Spleen (tissue), 7 donors: ENCODE measurements at regions not wholly inside any gene's neighbourhood (a gene's known extent, or its start where the extent isn't known, plus 50 kb on each side); places are given as distances from the start of the nearest gene placed in this dataset.

Experiments
- POLR2A ChIP-seq, 3 donors: fragments of 450-650 bp; IDR thresholded peaks; one replicate each; pipeline ENCODE4 v1.5.1; 2017; ENCODE audit warnings: antibody characterized with exemption in 3 of 3, mild to moderate bottlenecking in 1 of 3
- POLR2AphosphoS5 ChIP-seq, 3 donors: sonication (generic); formaldehyde crosslinking; IDR thresholded peaks; one replicate each; pipeline ENCODE4 v1.5.1; 2017; ENCODE audit warnings: antibody characterized with exemption in 3 of 3
- TF ChIP-seq, protein P1 (sequence below), 11 experiments: fragments of 200-600 bp in 7 of 11; fragments of 450-650 bp in 4 of 11; sonication (generic) in 4 of 11; IDR thresholded peaks in 8 of 11; conservative IDR thresholded peaks in 3 of 11; 1 replicate in 7 of 11; 2 replicates in 4 of 11; pipeline versions ENCODE4 v1.4.0 to v1.8.0; 2016 to 2021; ENCODE audit warnings: antibody characterized with exemption in 11 of 11, inconsistent platforms in 4 of 11, mild to moderate bottlenecking in 1 of 11
- donor health status: DM: no; HTN: no; CAD: no; lungs with moderate emphysema.
- donor health status: DM: no; HTN: no; CAD: no.
- donor health status: DM: no; HTN: no; CAD: no.

GRCh38 chr5:158451993-158452672 is 593.2 kb upstream of the CLINT1 start:
- TF ChIP-seq, protein P1, sequence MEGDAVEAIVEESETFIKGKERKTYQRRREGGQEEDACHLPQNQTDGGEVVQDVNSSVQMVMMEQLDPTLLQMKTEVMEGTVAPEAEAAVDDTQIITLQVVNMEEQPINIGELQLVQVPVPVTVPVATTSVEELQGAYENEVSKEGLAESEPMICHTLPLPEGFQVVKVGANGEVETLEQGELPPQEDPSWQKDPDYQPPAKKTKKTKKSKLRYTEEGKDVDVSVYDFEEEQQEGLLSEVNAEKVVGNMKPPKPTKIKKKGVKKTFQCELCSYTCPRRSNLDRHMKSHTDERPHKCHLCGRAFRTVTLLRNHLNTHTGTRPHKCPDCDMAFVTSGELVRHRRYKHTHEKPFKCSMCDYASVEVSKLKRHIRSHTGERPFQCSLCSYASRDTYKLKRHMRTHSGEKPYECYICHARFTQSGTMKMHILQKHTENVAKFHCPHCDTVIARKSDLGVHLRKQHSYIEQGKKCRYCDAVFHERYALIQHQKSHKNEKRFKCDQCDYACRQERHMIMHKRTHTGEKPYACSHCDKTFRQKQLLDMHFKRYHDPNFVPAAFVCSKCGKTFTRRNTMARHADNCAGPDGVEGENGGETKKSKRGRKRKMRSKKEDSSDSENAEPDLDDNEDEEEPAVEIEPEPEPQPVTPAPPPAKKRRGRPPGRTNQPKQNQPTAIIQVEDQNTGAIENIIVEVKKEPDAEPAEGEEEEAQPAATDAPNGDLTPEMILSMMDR (IDR thresholded peaks at IDR 0.05 in 8 of 11, conservative IDR thresholded peaks at IDR 0.05 in 3 of 11) = no peak
- TF ChIP-seq POLR2AphosphoS5 (IDR thresholded peaks at IDR 0.05) = no peak
- no peak for TF ChIP-seq POLR2A (IDR thresholded peaks at IDR 0.05)
